ENCODE measurements at regions not wholly inside any gene's neighbourhood (a gene's known extent, or its start where the extent isn't known, plus 50 kb on each side); places are given as distances from the start of the nearest gene placed in this dataset.
"Not testable (repeated sequence)": the region's sequence is repeated elsewhere in the genome, so short reads cannot be mapped to it uniquely, and the experiment has no call there.

DNA sequence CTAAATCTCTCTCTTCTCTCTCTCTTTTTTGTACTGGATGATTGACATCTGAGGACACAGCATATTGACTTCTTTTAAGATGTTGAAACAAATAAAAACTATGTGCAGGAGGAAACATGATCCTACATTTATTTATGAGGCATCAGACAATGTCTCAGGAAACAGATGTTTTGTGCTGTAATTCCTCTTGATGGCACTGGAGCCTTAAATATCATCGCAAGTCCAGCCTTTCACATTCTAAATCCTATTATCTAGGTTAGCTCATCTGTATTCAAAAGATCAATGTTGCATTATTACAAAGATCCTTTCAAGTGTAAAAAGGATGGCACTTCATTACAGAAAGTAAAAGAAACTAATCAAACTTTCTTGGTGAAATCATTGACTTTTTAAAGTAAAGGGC lies 63.9 kb downstream of the MAT2B start:
- DNase-seq, result no peak

- no peak for DNase-seq
Measured at GRCh38 chr5:163571744-163572143, 66.3 kb downstream of the MAT2B start.

- no peak for DNase-seq
Measured at GRCh38 chr5:163574472-163575440, 69.3 kb downstream of the MAT2B start.

DNA sequence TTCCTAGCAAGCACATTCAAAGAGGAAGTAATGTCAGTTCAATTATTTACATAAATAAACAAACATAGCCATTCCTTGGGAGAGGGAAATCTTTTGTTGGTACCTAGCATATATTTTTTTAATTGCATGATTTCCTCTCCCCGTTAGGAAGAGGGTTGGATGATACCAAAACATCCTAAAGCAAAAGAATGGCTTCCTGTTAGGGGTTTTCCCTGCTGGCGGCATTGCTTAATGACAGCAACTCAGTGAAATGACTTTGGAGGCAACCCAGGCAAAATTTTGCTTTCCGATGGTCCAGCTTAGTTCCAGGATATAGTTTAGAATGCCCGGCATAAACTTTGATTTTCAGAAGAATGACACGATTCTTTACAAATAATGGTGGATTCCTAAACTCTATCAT lies 73.2 kb downstream of the MAT2B start:
- no peak for DNase-seq

- DNase-seq, result no peak
Measured at GRCh38 chr5:163579729-163580128, 74.3 kb downstream of the MAT2B start.

- DNase-seq, result no peak
Measured at GRCh38 chr5:163580516-163580915, 75.1 kb downstream of the MAT2B start.

GRCh38 chr5:163583491-163584153 lies 78.2 kb downstream of the MAT2B start:
- DNase-seq, result not testable (repeated sequence)

GRCh38 chr5:163585206-163585605 lies 79.8 kb downstream of the MAT2B start:
- no peak for DNase-seq

DNA sequence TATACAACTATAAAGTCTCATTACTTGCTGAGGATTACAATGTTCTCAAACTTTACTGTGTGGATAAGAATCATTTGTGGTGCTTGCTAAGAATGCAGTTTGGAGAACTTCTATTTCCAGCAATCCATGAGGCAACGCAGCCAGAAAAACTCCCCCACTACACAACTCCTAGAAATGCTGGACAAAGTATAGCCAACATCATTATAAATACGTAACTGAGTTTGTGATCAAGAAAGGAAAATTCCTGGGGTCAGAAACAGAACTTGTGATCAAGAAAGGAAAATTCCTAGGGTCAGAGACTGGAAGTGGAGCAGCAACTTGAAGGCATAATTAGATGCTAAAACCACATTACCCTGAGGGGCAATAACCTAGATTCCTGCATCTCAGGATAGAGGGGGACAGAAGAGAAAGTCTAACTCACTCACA lies 81.1 kb downstream of the MAT2B start:
- no peak for DNase-seq

DNA sequence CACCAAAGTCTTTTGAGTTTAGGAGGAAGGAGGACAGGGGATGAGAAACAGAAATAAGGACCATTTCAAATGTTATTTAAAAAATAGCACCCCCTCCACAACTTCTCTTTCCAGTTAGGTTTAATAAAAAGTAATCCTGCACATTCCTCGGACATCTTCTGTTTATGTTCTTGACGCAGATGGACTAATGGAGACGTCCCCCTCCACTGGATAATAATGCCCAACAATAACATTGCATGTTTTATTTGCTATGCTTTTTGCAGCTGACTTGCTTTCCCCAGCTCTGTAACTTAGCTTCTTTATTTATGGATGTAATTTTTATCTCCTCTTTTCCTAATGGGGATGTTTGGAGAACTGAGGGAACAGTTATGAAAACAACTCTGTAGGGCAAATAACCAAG lies 89.5 kb downstream of the MAT2B start:
- DNase-seq, result no peak

- DNase-seq, result no peak
Measured at GRCh38 chr5:163595932-163596607, 90.7 kb downstream of the MAT2B start.

DNA sequence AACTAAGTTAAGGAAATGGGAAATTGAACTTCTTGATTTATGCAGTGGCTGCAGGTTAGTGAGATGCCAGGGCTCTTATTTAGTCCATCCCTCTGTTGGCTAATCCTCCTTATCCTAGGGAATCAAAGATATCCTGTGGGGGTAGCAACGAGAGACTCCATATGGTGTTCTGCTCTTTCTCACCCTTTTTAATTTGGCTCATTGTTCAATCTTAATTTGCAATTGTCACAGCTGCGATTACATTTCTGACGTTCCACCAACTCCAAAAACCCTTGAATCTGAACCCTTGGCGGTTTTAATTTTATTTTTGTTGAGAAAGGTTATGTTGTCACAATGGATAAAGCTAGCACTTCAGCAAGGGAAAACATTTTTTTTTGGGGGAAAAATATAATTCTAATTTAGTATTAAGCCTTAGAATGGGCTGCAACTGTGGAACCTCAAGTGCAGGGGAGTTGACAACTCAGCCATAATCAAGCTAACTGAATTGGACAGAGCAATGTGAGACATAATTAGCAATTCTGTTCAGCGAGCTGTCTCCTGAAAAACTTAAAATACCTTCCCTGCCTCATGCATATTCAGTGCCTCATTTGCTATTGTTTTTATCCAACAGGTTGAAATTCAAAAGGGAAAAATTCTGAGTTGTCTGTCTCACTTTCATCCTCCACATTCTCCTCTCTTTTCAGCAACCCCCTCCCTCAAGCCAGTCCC lies 91.3 kb downstream of the MAT2B start:
- DNase-seq, result no peak

DNA sequence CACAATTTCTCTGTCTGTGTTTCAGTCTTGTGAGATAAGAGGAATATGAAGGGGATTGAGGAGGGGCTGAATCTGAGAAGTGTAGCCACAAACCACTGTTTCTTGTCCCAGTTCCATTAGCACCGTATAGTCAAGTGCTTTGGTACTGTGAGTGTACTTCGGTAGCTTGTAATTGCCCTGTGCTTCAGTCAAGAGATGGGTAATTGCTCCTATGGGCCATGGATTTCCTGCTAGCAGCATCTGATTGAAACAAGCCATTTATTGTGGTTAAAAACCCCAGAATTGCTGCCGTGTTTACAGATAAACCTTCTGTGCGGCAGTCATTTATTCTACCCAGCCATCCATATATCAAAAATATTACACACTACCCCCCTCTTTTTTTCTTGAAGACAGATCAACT lies 98.6 kb downstream of the MAT2B start:
- DNase-seq, result no peak

GRCh38 chr5:163607256-163607655 lies 101.8 kb downstream of the MAT2B start:
- DNase-seq, result no peak

GRCh38 chr5:163608621-163609020 lies 103.2 kb downstream of the MAT2B start:
- no peak for DNase-seq

DNA sequence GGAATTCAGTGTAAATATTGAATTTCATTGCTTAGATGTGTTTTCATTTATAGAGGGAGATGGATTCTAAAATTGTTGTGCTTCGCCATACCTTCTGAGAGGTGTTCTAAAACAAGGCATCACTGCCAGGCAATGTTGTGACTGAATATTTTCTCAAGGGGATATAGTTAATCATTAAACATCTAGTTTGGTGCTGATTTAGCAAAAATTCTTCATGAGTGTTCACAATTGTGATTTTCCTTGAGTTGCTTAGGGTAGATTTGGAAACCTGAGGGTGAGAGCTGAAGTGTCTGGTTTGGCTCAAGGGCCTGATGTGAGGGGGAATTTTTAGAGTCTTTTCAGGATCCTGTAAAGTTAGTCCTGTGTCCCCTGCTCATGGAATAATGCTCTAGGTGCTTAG lies 104.5 kb downstream of the MAT2B start:
- no peak for DNase-seq

- no peak for DNase-seq
Measured at GRCh38 chr5:163612358-163613149, 107.1 kb downstream of the MAT2B start.

GRCh38 chr5:163613150-163613442 lies 107.7 kb downstream of the MAT2B start:
- DNase-seq, result no peak

DNA sequence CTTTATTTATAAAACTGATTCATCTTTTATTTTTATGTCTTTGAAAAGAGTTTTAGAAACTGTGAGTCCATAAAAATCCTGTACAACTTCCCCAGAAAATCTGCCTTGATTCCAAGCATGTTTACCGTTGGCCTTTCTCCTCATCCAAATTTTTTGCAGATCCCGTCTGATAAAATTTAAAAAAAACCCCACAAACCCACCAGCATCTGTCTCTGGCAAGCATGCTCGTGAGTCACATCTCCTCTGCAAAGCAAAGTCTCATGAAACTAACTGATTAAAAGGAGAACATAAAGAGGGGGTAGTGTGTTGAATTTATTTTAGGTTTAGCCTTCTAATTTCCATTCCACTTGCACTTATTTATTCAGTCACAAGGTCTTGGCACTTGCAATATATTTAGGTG lies 109.4 kb downstream of the MAT2B start:
- DNase-seq, result no peak

GRCh38 chr5:163619273-163619934 lies 114.0 kb downstream of the MAT2B start:
- DNase-seq, result no peak

- no peak for DNase-seq
Measured at GRCh38 chr5:163619951-163620350, 114.5 kb downstream of the MAT2B start.
